ENCODE measurements at regions not wholly inside any gene's neighbourhood (a gene's known extent, or its start where the extent isn't known, plus 50 kb on each side); places are given as distances from the start of the nearest gene placed in this dataset.
"Not testable (repeated sequence)": the region's sequence is repeated elsewhere in the genome, so short reads cannot be mapped to it uniquely, and the experiment has no call there.

DNA sequence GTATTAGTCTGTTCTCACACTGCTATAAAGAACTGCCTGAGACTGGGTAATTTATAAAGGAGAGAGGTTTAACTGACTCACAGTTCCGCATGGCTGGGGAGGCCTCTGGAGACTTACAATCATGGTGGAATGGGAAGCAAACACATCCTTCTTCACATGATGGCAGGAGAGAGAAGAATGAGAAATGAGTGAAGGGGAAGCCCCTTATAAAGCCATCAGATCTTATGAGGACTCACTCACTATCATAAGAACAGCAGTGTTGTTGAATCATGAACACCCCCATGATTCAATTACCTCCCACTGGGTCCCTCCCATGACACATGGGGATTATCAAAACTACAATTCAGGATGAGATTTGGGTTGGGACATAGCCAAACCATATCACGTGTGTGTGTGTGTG lies 1764.4 kb upstream of the SEL1L start:
- not testable (repeated sequence) for DNase-seq (ENCODE audit: low spot score)

DNA sequence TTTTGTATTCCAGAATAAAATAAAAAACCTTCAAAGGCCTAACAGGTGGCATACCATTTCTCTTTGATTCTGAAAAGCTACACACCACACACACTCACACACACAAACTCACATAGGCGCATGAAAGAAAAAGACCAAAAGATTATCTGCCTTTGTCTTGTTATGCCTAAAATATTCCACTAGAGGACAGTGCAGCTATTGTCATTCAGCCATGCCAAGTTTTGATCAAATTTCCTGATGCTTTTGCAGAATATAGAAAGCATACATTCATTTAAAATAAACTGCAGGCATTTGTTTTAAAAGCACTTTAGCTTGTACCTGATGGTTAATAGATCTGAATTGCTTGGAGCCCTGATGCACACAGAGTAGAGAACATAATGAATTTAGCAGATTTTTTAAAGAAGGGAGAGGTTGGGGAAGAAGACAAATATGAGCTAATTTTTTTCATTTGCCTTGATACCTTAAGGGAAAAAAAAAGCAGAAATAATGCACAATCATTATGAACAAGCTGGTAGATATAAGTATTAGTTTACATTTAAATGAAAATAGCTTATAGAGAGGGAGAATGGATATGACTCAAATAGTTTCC lies 1766.9 kb upstream of the SEL1L start:
- DNase-seq (ENCODE audit: low spot score): no peak

DNA sequence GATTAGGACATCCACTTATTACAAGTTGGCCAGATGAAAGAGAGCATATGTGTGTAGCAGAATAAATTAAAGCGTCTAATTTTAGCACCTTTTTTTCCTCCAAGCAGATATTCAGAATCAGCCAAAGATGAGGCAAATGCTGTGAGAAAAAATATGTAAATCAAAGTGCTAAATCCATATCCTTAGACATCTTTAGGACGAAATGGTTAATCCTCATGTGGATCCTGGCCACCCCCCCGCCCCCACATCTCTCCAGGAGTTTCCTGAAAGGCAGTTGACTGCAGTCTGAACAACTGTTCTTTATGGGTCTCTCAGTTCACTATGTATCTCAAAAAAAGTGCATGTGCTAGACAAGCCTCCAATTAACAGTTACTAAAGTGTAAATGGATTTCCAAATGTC lies 1768.1 kb upstream of the SEL1L start:
- no peak for DNase-seq (ENCODE audit: low spot score)

DNA sequence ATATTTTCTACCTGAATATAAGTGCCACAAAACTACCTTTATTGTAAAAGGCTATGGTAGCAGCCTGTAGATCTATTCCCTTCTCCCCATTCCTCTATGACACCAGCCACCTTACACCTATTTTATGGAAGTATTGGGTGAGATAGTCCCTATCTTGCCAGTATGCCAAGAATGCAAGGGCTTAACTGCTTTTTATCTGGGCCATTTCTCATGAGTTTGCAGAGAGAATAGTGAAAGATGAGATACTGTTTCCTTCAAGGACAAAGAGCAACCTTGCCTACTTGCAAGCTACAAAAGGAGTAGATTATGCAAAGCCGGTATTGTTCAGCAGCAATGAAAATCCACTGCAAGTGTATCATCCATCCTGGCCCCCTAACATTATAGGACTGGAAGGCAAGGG lies 1775.6 kb upstream of the SEL1L start:
- no peak for DNase-seq (ENCODE audit: low spot score)

DNA sequence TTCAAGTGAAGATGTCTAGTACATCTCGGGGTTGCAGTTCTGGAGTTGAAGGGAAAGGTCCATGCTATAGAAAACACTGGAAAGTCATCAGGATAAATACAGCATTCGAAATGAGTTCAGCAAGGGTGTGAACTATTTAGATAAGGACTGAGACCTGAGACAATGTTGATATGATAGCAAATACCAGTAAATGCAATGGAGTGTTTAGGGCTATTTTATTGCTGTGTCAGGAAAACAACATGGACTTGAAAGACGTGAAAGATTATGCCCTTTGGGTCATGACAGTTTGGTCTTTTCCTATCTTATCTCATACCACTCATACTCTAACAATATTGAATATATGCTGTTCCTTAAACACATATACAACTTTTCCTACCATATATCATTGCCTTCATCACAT lies 1776.2 kb upstream of the SEL1L start:
- no peak for DNase-seq (ENCODE audit: low spot score)

DNA sequence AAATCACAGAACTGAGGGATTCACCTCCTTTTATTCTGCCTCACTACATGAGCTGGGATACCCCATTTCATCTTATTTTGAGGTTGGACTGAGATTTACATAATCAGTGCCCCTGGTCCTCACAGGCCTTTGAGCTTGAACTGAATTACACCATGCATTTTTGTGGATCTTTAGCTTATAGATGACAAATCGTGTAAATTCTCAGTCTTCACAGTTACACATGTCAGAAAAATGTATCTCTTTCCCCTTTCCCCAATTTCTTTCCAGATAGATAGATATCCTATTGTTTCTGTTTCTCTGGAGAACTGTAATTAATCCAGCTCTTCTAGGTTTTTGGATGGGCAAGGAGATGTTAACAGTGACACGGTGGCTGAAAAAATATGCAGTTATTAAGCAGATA lies 1778.9 kb upstream of the SEL1L start:
- DNase-seq (ENCODE audit: low spot score): no peak

DNA sequence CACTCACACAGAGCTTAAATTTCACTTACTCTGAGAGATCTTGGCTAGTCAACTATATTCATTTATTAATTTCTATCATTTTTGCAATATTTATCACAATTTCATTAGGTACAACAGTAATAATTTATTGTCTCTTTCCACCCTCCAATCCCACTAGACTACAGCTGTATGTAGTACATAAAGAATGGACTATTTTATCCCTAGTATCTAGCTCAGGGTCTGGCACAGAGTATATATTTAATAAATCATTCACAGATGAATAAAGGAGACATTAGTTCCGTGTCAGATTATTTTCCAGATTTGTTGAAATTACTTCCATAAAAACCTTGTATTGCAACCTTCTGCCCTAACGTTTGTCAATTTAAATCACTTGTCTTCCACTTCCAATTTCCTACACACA lies 1781.1 kb upstream of the SEL1L start:
- DNase-seq (ENCODE audit: low spot score): no peak

DNA sequence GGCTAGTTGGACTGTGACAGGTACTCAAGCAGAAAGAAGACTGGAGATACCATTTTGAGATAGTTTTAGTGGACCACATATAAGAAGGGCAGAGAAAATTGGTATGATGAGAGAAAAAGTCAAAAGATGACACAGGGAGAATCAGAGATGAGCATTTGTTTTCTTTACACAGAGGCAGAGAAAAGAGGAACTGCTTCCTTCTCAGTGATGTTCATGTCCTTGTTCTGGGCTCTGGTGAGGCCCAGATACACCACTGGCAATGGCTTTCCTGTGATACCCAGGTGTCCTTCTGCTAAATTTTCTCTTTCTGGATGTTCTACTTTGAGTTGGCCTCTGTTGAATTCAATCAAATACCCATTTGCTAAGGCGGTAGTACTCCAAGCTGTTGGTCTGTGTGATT lies 1782.7 kb upstream of the SEL1L start:
- DNase-seq (ENCODE audit: low spot score): no peak

DNA sequence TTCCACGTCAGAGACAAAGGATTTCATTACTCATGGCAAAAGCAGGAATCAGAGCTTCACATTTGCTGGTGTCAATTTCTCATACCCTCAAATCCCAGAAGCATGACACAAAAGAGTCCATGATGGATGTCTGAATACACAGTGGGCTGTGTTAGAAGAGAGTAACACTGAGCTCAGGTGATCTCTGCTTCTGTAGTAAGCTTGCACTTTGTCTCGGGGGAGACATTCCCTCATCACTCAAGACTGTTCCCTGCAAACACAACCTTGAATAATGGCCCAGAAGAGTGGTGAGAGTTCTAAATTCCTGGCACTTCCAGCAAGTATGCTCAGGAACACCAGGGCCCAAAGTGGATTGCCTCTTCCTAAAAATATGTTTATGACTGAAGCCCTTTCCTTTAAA lies 1787.2 kb upstream of the SEL1L start:
- no peak for DNase-seq (ENCODE audit: low spot score)

DNA sequence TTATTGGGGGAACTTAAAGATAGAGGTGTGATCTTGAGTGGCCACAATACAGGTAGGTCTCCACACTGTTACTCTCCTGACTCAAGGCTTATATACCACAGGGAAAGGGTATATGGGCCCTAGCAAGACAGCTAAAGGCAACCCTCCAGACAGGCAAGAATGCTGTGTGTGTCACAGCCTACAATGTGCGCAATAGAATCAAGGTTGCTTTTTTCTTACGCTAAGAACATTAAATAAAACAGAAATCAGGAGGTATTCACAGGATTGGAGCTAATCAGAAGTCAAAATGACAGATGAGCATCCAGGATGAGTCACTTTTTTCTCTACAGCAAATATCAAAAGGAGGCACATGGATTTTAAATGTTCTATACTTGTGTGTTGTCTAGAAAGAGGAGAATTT lies 1797.9 kb upstream of the SEL1L start:
- DNase-seq (ENCODE audit: low spot score): no peak

DNA sequence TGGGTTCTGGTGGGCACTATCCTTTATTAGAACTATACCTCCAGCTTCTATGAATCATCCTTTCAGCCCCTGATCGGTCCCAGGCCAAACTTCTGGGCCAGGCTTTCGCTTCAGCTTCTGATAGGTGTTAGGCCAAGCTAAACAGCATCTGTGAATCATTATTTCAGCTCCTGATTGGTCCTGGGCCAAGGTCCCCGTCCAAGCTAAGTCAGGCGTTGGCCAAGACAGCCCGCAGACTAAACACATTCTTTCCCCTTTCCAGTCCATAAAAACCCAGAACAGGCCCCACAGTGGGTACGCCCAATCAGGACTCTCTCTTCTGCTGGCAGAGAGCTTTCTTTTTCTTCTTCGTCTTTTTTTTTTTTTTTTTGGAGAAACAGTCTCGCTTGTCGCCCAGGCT lies 1808.9 kb upstream of the SEL1L start:
- DNase-seq (ENCODE audit: low spot score): no peak

DNA sequence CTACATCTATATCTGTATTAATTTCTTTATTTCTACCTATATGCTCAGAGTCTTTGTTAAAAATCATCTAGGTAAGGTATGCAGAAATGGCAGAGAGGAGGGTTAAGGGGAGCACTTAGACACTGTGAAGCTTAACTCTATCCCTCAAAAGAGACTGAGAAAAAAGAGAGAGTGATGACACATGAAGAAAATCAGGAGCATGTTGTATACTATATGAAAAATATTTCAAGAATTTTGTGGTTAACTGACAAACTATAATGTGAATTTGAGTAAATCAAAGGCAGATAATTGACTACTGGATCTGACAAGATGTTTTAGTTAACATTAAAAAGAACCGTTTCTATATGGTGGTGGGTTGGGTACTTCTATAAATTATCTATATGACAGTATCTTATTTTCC lies 1814.2 kb upstream of the SEL1L start:
- DNase-seq (ENCODE audit: low spot score): no peak

DNA sequence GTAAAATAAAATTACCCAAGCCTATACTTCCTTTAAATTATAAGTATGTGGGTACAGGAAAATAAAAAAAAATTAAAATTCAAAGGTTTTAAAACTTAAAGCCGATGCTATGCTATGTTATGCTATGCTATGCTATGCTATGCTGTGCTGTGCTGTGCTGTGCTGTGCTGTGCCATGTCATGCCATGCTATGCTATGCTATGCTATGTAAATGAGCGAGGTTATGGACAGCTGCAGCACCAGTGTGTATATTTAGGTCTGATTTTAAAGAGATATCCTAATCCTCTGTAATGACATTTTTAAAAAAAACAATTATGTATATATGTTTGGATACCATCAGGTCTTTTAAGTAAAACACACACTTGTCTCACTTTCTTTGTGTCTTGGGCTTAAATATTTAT lies 1822.0 kb upstream of the SEL1L start:
- no peak for DNase-seq (ENCODE audit: low spot score)

DNA sequence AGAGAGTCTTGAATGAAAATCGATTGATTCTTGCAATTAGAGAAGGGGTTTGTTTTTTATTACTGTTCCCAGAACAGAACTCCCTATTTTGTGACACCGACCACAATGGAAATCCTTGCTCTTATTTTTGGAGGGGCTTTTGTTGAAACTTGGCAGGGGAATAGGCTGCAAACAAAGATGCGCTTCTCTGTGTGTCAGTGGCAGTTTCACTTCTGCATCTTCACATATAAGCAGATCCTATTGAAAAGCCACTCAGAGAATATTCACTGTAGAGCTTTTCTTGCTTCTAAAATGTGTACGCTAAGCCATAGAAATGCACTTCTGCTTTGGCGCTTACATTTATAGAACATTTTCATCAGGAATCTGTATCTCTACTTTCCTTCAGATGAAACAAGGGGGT lies 1822.4 kb upstream of the SEL1L start:
- no peak for DNase-seq (ENCODE audit: low spot score)

DNA sequence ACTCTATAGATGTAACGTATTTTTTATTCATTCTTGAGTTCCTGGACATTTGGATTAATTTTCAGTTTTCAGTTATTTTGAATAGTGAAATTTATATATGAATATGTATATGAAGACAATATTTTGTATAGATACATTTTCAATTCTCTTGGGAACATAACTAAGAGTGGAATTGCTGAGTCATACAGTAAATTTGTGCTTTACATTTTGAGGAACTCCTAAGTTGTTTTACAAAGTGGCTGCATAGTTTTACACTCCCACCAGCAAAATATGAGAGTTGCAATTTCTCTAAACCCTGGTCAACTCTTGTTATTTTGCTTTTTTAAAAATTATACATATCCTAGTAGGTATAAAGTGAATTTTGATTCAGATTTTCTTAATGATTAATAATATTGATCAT lies 1838.6 kb upstream of the SEL1L start:
- no peak for DNase-seq (ENCODE audit: low spot score)

DNA sequence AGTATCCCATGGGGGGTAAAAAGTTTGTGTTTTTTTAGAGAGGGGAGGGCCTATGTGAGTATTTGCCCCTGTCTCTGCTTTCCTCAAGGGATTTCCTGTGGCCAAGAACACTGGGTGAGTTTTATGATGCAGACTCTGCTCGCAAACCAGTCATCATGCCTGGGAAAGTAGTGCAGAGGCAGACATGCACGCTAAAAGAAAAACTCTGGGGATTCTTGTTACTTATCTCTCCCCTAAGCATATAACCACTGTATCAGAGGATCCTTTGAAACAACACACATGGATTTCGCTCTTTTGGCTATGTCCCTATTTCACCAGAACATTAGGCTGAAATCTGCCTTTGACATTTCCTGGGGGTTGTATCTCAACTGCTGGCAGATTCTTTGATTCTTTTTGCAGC lies 1845.8 kb upstream of the SEL1L start:
- no peak for DNase-seq (ENCODE audit: low spot score)

DNA sequence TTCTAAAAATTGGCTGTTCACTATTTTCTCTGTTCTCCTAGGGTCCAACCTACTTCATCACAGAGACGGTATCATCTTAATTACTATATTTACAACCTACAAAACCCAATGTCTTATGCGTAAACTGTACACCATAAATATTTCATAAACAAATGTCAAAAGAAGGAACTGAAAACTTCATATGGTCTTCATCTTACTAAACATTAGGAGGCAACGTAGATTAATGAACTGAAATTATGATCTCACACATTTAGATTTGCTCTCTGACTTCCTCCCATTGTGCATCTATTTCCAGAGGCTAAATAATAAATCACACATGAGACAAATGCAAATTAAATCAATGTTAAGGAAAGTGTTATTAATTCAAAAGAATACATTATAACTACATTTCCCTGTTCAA lies 1850.6 kb upstream of the SEL1L start:
- DNase-seq (ENCODE audit: low spot score): no peak

DNA sequence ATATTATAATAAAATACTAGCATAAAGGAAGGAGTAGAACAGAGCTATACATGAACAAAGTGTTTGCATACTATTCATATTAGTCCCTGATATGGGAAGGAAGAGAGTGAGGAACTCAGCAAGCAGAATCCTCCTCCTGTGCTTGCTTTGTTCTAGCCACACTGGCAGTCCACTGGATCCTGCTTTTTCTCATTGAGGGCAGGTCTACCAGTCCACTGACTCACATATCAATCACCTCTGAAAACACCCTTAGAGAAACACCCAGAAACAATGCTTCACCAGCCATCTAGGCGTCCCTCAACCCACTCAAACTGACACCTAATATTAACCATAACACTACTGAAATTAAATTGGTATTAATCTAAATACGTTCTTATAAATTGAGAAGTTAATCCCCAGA lies 1861.7 kb upstream of the SEL1L start:
- DNase-seq (ENCODE audit: low spot score): no peak

DNA sequence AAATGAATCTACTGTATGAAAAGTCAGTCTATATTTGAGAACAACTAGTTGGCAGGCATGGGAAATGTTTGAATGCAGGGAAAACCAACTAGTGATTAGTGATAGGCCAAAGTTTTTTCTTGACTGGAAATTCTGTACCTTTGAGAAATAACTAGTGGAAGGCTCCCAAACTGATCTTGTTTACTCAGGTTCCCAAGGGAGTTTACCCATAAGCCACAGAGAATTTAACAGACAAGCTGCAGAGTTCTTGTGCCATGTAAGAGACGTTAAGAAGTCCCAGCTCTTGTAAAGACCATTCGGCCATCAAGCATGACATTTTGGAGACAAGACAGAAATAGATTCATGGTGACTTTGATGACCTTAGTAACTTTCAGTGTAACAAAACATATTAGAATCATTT lies 1882.8 kb upstream of the SEL1L start:
- DNase-seq (ENCODE audit: low spot score): no peak

DNA sequence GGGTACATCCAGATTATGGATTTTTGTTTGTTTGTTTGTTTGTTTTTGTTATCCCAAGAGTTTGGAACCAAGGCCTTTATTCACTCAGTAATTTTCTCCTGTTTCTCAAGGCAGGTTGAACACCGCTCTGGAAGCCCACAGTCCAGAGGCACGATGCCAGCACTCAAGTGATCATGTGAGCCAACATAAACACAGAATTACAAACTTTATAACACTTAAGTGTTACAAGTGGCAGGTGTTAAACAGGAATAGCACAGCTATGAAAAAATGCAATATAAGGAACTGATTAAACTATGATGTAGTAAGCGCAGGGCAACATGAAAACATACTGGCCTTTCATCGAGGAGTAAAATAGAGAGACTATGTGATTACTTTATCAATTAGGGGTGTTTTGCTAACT lies 1885.8 kb upstream of the SEL1L start:
- DNase-seq (ENCODE audit: low spot score): no peak

DNA sequence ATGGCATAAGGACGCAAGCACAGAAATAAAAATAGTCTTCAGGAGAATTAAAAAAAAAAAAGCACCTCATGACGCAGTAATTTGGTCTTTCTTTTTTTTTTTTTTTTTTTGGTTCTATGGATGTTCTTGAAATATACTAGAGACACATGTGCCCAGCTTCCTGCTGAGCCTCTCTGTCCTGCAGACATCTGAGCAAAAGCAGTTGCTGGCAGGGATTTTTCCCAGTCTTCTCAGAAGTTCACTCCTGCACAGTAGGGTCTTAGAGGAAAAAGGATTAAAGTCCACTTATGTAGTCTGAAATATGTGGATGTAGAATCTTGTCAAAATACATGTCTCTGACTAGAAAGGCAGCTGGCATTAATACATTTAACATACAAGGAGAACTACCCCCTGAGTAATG lies 1888.1 kb upstream of the SEL1L start:
- no peak for DNase-seq (ENCODE audit: low spot score)

DNA sequence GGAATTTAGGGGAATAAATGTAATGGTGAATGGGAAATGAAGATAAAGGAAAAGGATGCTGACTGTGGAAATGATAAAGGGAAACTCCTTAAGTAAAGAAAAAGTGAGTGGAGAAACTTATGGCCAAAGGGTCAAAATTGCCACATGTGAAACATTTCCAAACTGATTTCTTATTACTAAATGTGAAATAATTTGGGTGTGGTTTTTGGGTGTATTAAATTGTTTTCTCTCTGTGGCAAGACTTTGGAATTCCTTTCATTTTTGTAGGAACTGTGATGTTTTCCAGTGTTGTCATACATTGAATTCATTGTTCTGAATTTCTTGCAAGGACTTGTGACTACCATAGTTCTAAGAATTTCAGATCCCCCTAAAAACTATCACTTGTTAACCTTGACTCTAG lies 1891.5 kb upstream of the SEL1L start:
- no peak for DNase-seq (ENCODE audit: low spot score)

DNA sequence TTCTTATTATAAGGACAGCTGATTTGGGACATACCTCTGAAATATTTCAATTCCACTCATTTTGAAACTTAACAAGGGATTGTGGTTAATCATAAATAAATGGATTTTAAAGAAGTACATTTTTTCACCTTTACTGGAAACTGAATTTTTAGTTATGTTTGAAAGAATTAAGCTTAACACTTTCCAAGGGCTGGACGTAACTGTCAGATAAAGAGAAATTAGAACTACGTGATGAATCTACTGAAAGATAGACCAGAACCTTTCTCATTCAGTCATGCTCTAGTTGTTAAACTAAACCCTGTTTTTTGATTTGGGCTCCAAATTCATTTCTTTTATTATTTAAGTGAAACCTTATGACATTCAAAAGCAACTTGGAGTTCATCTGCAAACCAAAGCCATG lies 1892.1 kb upstream of the SEL1L start:
- DNase-seq (ENCODE audit: low spot score): no peak

DNA sequence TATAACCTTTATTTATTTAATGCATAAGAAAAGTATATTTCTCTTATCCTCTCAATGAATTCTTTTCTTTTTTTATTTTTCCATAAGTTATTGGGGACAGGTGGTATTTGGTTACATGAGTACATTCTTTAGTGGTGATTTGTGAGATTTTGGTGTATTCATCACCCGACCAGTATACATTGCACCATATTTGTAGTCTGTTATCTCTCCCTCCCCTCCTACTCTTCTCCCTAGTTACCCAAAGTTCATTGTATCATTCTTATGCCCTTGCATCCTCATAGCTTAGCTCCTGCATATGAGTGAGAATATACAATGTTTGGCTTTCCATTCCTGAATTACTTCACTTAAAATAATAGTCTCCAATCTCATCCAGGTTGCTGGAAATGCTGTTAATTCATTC lies 1900.0 kb upstream of the SEL1L start:
- no peak for DNase-seq (ENCODE audit: low spot score)

DNA sequence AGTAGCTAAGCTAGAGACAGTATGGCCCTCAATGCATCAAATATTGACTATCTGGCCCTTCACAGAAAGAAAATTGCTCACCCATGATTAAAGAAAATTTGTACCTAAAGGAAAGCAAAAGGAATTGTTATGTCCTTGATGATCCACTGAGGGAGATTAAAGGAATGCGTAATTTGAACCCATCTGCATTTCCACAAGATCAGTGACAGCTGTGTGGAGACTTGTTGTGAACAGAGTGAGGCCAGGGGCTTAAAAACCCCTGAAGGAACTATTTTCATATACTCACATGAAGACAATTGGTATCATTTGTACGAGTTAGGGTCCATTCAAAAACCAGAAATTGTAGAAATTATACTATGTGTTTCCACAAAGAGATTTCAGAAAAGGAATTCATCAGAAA lies 1908.1 kb upstream of the SEL1L start:
- DNase-seq (ENCODE audit: low spot score): no peak

Measured in hematopoietic multipotent progenitor cell treated with erythropoietin and hydrocortisone succinate and interleukin-3 and kit ligand, for 15 days (in vitro differentiated cells).